ENCODE measurements at regions not wholly inside any gene's neighbourhood (a gene's known extent, or its start where the extent isn't known, plus 50 kb on each side); places are given as distances from the start of the nearest gene placed in this dataset.

- Histone ChIP-seq H3K9ac (ENCODE audit: insufficient read depth, low read length) (no peak overlapping the region), H3K79me2 (ENCODE audit: control insufficient read depth, insufficient read depth, low read length) (no peaks in the 10 kb centered on the region), H3K27me3 (ENCODE audit: control insufficient read depth, insufficient read depth, low read length) (no peaks in the 10 kb centered on the region), H3K9me3 (ENCODE audit: control insufficient read depth, insufficient read depth, low read depth, low read length) (no peaks in the 10 kb centered on the region), H3K36me3 (ENCODE audit: control insufficient read depth, insufficient read depth, low read length) (no peaks in the 10 kb centered on the region), H3K4me2 (ENCODE audit: extremely low read depth, insufficient read depth, low read length) (no peak overlapping the region), H4K20me1 (ENCODE audit: control insufficient read depth, extremely low read depth, insufficient read depth, low read length) (no peaks in the 10 kb centered on the region), H3K4me3 (replicated peaks in 1 of 4; ENCODE audit: control extremely low read depth in 1 of 4, insufficient read depth in 1 of 4, low read depth in 3 of 4, low read length in 4 of 4) (no peak overlapping the region), H2AFZ (ENCODE audit: low read length) (no peak overlapping the region), H3K27ac (ENCODE audit: insufficient read depth, low read length) (no peak overlapping the region), H3K4me1 (ENCODE audit: control insufficient read depth, extremely low read depth, insufficient read depth, low read length) (no peaks in the 10 kb centered on the region)
- DNase-seq (ENCODE audit: low read depth in 2 of 2), result no peak
- no peak for TF ChIP-seq CTCF (conservative IDR thresholded peaks at IDR 0.05 in 1 of 2, IDR thresholded peaks at IDR 0.05 in 1 of 2; ENCODE audit: low read depth in 1 of 2, low read length in 2 of 2)
- no peak for TF ChIP-seq EZH2 (IDR thresholded peaks at IDR 0.05; ENCODE audit: low read length, missing control alignments)
These were observed 151.2 kb upstream of the C14orf180 start for GRCh38 chr14:104428333-104428851.

- H3K27ac ChIP-seq (ENCODE audit: insufficient read depth, low read length), result no peak overlapping the region
- H3K36me3 ChIP-seq (ENCODE audit: control insufficient read depth, insufficient read depth, low read length), result no peaks in the 10 kb centered on the region
- no peaks in the 10 kb centered on the region for H3K4me1 ChIP-seq (ENCODE audit: control insufficient read depth, extremely low read depth, insufficient read depth, low read length)
- TF ChIP-seq EZH2 (IDR thresholded peaks at IDR 0.05; ENCODE audit: low read length, missing control alignments) (no peak), CTCF (conservative IDR thresholded peaks at IDR 0.05 in 1 of 2, IDR thresholded peaks at IDR 0.05 in 1 of 2; ENCODE audit: low read depth in 1 of 2, low read length in 2 of 2) (no peak)
- no peak for DNase-seq (ENCODE audit: low read depth in 2 of 2)
- H3K9ac ChIP-seq (ENCODE audit: insufficient read depth, low read length), result no peak overlapping the region
- no peaks in the 10 kb centered on the region for H3K79me2 ChIP-seq (ENCODE audit: control insufficient read depth, insufficient read depth, low read length)
- no peaks in the 10 kb centered on the region for H4K20me1 ChIP-seq (ENCODE audit: control insufficient read depth, extremely low read depth, insufficient read depth, low read length)
- no peak overlapping the region for H3K4me3 ChIP-seq (replicated peaks in 1 of 4; ENCODE audit: control extremely low read depth in 1 of 4, insufficient read depth in 1 of 4, low read depth in 3 of 4, low read length in 4 of 4)
- no peaks in the 10 kb centered on the region for H3K9me3 ChIP-seq (ENCODE audit: control insufficient read depth, insufficient read depth, low read depth, low read length)
- H3K4me2 ChIP-seq (ENCODE audit: extremely low read depth, insufficient read depth, low read length), result no peak overlapping the region
- H3K27me3 ChIP-seq (ENCODE audit: control insufficient read depth, insufficient read depth, low read length), result no peaks in the 10 kb centered on the region
- no peak overlapping the region for H2AFZ ChIP-seq (ENCODE audit: low read length)
These were observed 150.7 kb upstream of the C14orf180 start for GRCh38 chr14:104428860-104429259.

GRCh38 chr14:104429291-104429861 is 150.2 kb upstream of the C14orf180 start:
- no peak for DNase-seq (ENCODE audit: low read depth in 2 of 2)
- TF ChIP-seq EZH2 (IDR thresholded peaks at IDR 0.05; ENCODE audit: low read length, missing control alignments), result no peak
- TF ChIP-seq CTCF (conservative IDR thresholded peaks at IDR 0.05 in 1 of 2, IDR thresholded peaks at IDR 0.05 in 1 of 2; ENCODE audit: low read depth in 1 of 2, low read length in 2 of 2), result no peak
- H3K4me3 ChIP-seq (replicated peaks in 1 of 4; ENCODE audit: control extremely low read depth in 1 of 4, insufficient read depth in 1 of 4, low read depth in 3 of 4, low read length in 4 of 4), result no peak overlapping the region
- no peaks in the 10 kb centered on the region for H4K20me1 ChIP-seq (ENCODE audit: control insufficient read depth, extremely low read depth, insufficient read depth, low read length)
- H3K4me2 ChIP-seq (ENCODE audit: extremely low read depth, insufficient read depth, low read length), result no peak overlapping the region
- no peaks in the 10 kb centered on the region for H3K9me3 ChIP-seq (ENCODE audit: control insufficient read depth, insufficient read depth, low read depth, low read length)
- H2AFZ ChIP-seq (ENCODE audit: low read length), result no peak overlapping the region
- no peaks in the 10 kb centered on the region for H3K27me3 ChIP-seq (ENCODE audit: control insufficient read depth, insufficient read depth, low read length)
- no peak overlapping the region for H3K27ac ChIP-seq (ENCODE audit: insufficient read depth, low read length)
- H3K79me2 ChIP-seq (ENCODE audit: control insufficient read depth, insufficient read depth, low read length), result no peaks in the 10 kb centered on the region
- H3K9ac ChIP-seq (ENCODE audit: insufficient read depth, low read length), result no peak overlapping the region
- no peaks in the 10 kb centered on the region for H3K4me1 ChIP-seq (ENCODE audit: control insufficient read depth, extremely low read depth, insufficient read depth, low read length)
- no peaks in the 10 kb centered on the region for H3K36me3 ChIP-seq (ENCODE audit: control insufficient read depth, insufficient read depth, low read length)
